GF-D8 (cell line): ENCODE measurements at regions not wholly inside any gene's neighbourhood (a gene's known extent, or its start where the extent isn't known, plus 50 kb on each side); places are given as distances from the start of the nearest gene placed in this dataset.

Source experiments
- DNase-seq: peaks from one replicate; lab custom pipeline; 2025; lab: John Stamatoyannopoulos, UW

DNA sequence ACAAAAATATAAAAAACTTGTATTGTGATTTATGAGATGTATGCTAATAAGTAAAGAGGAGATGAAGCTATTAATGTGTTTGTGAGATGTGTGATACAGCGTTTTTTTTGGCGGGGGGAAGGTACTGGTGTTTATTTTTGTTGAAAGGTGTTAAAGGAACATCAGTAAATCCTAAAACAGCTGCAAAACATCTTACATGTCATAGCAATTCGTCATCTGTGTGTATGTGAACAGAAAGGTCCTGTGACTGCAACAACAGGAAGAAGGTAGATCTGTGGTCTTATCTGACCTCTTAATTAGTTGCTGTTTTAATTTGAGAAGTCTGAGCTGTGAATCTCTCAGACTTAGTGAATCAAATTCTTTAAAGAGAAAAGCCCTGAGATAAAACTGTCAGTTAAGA, 1041.1 kb downstream of the JRKL start:
- DNase-seq: no peak

DNA sequence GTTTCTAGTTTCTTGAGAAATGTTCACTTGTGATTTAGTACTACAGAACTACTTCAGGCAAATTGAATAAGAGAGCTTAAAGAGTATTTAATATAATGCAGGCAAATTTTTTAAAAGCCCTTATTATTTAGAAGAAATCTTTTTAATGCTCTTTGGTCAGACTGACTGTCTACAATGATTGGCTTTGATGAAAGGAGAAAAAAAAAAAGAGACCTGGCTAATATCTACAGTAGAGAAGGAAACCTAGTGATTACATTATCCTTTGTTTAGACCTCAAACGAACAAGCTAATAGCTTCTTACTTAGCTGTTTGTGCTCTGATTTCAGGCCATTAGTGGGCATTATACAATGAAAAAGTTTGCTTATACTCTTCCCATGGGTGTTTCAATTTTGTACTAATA, 1043.1 kb downstream of the JRKL start:
- DNase-seq: no peak

DNA sequence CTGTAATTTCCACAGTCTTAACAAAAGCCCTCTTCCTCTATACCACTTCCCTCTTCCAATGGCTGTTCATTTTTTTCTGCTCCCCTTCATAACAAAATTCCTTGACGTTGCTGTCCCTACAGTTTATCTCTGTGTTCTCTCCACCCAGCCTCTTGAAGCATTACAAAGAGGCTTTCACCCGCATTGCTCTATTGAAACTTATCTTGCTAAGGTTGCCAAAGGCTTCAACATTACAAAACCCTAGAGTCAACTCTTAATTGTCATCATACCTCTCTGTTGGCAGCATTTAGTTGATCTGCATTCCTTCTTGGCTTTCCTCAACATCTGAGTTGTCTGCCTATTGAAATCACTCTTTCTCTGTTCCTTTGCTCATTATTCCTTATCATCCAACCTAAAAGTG, 1055.7 kb downstream of the JRKL start:
- DNase-seq: no peak

DNA sequence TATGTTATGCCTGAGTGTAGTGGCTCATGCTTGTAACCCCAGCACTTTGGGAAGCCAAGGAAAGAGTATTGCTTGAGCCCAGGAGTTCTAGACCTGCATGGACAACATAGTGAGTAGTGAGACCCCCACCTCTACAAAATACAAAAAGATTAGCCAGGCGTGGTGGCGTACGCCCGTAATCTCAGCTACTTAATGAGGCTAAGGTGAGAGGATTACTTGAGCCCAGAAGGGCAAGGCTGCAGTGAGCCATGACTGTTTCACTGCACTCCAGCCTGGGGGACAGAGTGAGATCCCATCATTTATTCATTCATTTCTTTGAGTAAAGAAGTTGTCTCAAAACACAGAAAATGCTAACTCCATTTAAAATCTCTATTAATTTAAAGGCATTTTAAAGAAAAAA, 1061.6 kb downstream of the JRKL start:
- DNase-seq: no peak

DNA sequence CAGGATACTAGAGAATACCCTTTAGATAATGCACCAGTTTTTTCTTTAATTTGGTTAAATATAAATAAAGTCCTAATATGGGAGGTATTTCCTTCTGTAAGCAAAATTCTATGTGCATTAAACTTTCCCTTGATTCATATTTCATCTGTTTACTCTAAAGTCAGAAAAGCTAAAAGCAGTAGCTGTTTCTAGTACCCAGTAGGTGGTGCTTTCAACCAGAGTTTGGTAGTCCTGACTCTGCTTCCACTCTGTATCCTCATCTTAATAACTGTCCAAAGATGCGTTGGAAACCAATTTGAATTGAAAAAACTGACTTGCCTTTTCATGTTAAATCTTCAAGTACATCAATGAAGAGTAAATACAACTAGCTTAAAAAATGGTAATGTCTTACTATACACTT, 1065.2 kb downstream of the JRKL start:
- DNase-seq: no peak

DNA sequence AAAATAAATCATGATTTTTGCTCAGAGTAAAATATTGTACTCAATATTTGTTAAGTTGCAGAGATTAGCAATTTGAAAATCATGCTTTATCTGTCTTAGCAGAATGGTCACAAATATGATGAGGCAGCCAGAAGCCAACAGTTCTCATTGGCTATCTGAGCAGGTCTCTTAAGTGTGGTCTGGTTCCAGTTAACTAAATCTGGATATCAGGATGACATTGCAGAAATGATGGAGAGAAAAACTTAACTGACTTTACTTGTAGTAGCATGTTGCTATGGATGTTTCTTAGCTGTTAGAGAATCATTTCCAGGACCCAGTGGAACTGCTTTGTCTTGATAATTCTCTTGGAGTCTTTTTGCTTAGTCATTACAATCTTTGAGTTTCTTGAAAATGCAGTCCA, 1070.3 kb downstream of the JRKL start:
- DNase-seq: no peak

DNA sequence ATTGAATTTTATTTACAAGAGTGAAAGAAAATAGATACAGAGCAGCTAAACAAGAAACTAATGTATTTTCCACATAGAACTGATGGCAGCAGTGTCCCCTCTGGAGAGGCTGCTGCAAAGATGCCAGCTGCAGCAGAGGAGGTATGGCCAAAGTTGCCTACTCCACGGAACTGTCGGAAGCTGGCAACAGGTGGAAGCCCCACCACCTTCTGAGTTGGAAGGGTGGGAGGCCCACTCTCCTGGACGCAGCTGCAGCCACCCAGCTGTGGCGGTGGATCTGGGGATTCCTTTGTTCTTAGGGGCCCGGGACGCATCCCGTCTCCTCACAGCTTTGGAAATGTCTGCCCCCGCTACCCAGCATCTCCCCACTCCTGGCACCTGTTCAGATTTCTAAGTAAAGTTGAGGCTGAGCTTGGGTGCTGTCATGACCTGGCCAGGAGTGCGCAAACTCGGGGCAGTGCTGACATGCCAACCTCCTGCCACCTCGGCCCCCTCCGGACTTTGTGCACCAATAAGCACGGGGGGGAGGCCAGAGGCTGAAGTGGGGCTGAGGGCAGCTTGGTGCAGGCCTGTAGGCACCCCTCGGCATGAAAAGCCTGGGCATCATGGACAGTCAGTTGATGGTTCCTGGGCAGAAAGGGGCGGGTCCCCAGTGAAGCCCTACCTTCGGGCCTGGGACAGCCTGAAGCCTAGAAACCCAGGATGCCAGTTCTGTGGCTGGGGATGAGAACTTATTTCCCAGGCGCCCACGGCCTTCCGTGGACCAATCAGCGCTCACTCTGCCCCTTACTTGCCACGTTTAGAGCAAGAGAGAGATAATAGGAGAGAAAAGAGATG, 1071.4 kb downstream of the JRKL start:
- DNase-seq: no peak

DNA sequence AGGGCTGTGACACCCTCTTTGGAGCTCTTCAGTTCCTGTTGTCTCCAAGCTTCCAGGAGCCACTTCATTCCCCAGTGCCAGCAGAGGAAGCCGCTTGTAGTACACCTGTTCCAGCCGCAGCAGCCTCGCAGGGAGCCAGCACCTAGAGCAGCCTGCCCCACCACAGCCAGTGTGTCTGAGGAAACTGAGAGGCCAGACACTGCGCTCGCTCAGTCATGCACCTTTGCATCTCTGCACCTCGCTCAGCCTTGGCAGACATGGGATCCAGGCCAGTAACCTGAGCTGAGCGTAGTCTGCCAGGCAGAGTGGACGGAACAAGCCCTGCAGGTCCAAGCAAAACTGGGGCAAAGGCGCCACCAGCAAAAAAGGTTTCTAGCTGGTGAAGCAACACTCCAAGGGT, 1072.1 kb downstream of the JRKL start:
- DNase-seq: no peak

DNA sequence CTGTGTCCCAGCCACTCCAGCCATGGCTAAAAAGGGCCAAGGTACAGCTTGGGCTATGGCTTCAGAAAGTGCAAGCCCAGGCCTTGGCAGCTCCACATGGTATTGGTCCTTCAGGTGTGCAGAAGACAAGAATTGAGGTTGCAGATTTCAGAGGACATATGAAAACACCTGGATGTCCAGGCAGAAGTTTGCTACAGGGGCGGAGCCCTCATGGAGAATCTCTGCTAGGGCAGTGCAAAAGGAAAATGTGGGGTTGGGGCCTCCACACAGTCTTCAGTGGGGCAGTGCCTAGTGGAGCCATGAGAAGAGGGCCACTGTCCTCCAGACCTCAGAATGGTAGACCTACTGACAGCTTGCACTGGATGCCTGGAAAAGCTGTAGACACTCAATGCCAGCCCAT, 1074.1 kb downstream of the JRKL start:
- DNase-seq: no peak

DNA sequence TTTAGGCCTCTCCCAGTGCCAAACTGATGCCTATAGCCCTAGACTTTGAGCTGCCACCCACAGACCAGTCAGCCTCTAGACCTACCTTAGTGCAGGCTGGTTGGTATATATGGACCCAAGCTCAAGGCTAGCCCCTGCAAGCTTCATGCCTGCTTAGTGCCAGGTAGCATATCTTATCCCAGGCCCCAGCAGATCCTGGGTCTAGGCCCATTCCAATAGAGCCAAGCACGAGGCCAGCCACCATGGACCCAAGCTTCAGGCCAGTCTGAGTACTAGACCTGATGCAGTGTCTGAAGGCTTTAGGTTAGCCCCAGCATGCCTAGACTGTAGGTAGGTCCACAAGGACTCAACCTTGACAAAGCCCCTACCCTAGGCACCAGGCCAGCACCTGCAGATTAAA, 1081.7 kb downstream of the JRKL start:
- no peak for DNase-seq

DNA sequence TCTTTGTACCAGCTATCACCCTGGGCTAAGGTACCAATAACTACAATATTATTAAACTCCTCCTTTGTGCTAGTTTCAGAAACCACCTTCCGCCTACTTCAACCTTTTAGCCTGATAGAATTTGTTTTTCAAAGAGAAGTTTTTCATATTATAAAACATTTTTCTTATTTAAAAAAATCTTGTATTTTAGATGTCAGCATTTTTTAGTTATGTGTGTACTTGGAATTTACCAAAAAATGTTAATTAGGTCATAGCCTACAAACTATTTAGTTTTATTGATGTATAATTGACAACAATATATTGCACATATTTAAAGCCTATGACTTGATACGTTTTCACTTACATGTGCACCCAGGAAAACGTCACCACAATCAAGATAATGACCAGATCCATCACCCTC, 1097.6 kb downstream of the JRKL start:
- DNase-seq: no peak

DNA sequence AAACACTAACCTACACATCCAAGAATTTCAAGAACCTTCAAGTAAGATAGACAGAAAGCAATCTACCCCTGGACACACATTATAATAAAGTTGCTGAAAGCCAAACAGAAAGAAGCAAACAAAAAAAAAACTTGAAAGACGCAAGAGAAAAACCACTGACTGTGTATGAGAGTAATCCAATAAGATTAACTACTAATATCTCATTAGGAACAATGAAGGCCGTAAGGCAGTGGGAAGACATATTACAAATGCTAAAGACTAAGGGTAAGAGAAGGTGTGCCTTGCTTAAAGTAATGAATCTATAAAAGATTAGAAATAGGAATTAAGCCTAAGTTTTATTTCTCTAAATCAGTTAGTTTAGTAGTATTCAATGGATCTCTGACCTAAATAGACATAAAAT, 1109.1 kb downstream of the JRKL start:
- no peak for DNase-seq

DNA sequence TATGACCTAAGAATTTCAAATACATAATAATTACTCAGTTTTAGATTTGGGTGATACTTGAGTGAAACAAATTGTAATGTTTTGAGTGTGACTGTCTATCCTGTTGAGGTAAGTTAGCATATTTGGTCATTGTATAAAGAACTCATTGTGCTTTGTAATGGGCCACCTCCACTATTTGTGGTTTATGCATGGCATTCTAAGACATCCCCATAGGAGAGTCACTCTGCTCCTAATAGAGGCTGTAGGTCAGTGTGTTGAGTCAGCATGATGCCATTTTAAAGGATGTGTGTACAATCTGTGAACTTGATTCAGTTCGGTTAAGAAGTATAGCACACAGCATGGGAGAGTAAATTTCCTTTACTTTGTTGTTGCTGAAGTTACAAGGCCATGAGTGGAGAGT, 1112.4 kb downstream of the JRKL start:
- DNase-seq: no peak

DNA sequence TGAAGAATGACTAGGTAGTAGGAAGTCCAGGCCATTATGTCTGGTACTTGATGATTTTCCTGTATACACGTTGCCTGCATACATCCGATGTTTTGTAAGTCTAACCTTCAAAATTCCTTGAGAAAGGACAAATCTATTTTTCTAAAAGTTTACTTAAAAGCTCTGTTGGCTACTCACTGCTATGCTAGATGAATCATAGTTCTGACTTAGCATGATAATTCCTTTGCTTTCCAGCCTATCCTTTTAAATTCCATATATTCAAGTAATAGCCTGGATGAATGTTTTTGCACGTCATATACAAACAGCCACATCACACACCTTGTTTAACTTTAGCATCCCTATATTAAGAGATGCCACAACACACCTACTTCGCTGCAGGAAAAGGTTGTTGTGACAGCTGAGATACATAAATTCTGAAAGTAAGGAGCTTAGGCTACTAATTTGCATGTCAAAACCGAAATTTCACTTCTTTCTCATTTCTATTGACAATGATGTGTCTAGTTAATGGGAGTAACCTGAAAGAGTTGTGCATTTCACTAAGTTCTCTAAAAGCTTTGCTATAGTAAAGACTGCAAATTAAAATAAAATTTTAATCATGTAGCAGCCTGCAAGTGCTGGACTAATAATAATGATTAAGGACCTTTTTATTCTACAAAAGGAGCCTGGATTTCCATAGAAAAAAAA, 1116.4 kb downstream of the JRKL start:
- DNase-seq: no peak

DNA sequence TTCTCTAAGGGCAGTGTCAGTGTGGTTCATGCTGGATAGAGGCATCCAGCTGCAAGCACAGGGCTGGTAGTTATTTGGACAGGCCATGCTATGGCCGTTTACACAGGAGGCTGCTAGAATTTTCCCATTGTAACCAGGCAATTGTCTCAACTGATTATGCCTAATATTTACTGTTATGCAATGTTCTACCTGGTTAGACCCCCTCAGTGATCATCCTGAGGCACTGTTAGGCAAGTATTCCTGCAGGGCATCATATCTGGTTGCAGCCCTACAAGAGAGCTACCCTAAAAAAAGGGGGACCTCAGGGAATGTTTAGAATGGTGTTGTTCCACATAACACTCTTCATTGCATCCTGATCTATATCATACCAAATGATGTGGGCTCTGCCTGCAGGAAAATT, 1124.6 kb downstream of the JRKL start:
- DNase-seq: no peak

DNA sequence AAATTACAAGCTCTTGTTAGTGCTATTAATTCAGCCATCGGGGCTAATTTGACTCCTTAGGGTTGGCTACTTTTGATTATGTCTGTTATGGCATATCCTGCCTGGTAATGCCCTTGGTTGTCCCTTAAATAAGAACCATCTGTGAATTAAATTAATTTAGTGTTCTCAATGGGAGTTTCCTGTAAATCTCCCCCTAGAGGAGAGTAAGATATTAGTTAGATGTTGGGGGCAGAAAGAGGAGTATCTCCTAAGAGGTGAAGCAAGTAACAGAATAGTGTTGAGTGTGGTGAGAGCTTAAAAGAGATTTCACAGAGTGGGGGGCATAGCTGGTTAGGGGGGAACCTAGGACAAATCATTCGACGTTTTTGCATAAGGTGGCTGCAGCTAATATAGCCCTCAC, 1126.9 kb downstream of the JRKL start:
- DNase-seq: no peak

DNA sequence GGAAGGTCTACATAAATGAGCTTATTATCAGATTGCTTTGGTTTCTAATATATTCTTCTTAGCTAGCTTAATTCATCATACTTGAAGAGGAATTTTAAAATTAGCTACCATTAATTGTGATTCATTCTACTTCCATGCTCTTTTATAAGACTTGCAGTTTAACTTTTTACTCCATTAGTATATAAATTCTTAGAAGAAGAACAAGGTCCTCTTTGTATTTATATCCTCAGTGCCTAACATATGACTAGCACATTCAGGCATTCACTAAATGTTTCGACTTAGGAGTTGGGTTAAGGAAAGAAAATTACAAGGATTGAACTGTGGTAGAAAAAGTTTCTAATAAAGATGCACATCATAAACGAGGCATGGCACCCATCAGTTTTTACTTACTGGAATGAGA, 1135.5 kb downstream of the JRKL start:
- no peak for DNase-seq

DNA sequence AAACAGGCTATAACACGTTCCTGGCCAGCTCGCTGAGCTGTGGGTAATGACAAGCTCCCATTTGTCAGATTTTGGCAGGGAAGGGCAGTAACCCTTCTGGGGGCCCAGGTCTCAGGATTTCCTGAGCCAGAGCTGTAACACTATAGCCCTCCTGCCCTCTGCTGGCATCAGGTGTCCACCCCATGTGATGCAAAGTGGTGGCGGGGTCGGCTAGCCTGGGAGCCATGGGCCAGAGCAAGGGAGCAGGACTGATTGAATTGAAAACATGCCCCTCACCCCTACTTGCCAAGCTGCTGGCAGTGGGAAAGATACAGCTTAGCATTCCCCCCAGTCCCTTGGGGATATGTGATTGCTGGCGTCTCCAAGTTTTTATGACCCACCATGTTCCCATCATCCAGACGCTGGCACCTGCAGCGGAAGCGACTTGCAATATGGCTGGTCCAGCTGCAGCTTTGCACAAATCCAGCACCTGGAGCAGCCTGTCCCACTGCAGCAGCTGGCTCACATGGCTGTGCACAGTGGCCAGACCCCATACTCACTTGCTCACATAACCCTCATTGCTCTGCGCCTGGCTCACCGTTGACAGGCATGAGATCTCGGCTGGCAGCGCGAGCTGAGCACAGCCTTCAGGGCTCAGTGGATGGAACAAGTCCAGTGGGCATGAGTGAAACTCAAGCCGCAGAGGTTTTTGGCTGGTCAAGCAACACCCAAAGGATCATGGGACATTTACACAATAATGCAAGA, 1147.8 kb downstream of the JRKL start:
- no peak for DNase-seq

DNA sequence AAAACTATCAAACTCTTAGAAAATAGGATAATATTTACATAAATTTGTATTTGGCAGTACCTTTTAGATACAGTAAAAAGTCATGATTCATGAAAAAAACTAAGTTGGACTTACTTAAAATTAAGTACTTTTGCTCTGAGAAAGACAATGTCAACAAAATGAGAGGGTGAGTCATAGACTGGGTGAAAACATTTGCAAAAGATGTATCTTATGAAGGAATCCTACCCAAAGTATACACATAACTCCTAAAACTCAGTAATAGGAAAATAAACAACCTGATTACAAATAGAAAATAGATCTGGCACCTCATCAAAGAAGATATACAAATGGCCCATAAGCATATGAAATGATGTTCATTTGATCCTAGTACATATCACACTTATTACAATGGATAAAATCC, 1154.6 kb downstream of the JRKL start:
- no peak for DNase-seq

DNA sequence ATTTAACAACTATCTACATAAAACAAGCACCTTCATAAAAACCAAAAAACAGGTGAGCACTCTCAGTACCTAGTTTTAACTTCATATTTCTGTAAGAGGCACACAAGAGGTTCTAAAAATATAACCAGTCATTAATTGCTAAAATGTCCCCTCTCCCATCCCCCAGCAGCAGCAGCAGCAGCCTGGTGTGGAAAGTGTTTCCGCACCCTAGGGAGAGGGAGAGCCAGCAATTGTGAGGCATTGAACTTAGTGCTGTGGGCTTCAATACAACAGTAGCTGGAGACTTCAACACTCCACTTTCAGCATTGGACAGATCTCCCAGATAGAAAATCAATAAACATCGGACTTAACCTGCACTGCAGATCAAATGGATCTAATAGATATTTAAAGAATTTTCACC, 1158.5 kb downstream of the JRKL start:
- no peak for DNase-seq

DNA sequence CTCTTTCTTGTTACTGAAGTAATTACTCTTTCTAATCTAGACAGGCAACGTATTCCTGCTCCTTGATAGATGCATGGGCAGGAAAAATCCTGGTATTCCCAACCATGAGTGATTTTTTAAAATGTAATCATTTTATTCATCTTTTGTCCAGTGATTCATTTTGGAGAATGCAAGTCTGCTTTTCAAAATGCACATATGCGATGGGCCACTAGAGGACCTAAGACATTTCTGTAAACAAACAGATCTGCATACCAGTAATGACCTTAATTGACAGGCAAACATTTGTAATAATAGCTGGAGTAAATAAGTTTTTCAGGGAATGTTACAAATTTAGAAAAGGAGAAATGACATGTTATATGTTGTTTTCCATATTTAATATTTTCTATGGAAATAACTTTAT, 1167.6 kb downstream of the JRKL start:
- DNase-seq: no peak

DNA sequence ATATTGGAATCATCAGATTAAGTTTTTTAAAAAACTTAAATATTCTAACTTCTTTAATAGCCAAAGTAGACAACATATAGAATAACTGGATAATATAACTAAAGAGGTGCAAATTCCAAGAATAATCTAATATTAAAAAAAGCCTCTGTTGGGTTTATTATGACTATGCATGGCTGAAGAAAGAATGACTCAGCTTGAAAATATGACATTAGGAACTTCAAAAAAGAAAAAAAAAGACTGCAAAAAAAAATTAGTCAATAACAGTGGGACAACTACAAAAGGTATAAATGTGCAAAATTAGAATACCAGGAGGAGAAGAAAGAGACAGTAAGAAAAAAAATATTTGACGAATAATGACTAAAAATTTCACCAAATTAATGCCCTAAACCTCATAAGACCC, 1178.0 kb downstream of the JRKL start:
- no peak for DNase-seq

DNA sequence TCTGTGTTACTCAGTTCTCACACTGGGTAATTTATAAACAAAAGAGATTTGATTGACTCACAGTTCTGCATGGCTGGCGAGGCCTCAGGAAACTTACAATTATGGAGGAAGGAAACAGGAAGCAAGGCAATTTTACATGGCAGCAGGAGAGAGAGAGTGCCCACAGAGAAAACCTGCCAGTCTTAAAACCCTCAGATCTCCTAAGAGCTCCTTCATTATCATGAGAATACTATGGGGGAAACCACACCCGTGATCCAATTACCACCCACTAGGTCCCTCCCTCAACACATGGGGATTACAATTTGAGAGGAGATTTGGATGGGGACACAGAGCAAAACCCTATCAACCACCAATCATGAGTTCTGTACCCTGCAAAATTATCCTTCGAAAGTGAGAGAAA, 1180.8 kb downstream of the JRKL start:
- DNase-seq: no peak
